BE2C (cell line): ENCODE measurements at regions not wholly inside any gene's neighbourhood (a gene's known extent, or its start where the extent isn't known, plus 50 kb on each side); places are given as distances from the start of the nearest gene placed in this dataset.
"Not testable (repeated sequence)": the region's sequence is repeated elsewhere in the genome, so short reads cannot be mapped to it uniquely, and the experiment has no call there.

Source experiments
- DNase-seq: peaks from one replicate; pipeline ENCODE4 v3.0.0-alpha.2; 2020
- H3K27me3 ChIP-seq: fragments of 250-450 bp; sonication (Bioruptor Pico); 2 replicates; pipeline ENCODE4 v1.5.1; 2020; ENCODE audit warnings: mild to moderate bottlenecking
- H3K36me3 ChIP-seq: fragments of 250-450 bp; sonication (Bioruptor Pico); 2 replicates; pipeline ENCODE4 v1.5.1; 2020; ENCODE audit warnings: mild to moderate bottlenecking
- H3K4me1 ChIP-seq: fragments of 250-450 bp; sonication (Bioruptor Pico); 2 replicates; pipeline ENCODE4 v1.5.1; 2020
- H3K4me3 ChIP-seq: 2 replicates; pipeline ENCODE4 v1.5.1; 2011; ENCODE audit warnings: low read depth, low read length
- H3K9me3 ChIP-seq: fragments of 250-450 bp; sonication (Bioruptor Pico); 2 replicates; pipeline ENCODE4 v1.5.1; 2020
- CTCF ChIP-seq: IDR thresholded peaks from 2 replicates; pipeline ENCODE4 v1.5.1; 2012; ENCODE audit warnings: mild to moderate bottlenecking, low read depth, low read length

DNA sequence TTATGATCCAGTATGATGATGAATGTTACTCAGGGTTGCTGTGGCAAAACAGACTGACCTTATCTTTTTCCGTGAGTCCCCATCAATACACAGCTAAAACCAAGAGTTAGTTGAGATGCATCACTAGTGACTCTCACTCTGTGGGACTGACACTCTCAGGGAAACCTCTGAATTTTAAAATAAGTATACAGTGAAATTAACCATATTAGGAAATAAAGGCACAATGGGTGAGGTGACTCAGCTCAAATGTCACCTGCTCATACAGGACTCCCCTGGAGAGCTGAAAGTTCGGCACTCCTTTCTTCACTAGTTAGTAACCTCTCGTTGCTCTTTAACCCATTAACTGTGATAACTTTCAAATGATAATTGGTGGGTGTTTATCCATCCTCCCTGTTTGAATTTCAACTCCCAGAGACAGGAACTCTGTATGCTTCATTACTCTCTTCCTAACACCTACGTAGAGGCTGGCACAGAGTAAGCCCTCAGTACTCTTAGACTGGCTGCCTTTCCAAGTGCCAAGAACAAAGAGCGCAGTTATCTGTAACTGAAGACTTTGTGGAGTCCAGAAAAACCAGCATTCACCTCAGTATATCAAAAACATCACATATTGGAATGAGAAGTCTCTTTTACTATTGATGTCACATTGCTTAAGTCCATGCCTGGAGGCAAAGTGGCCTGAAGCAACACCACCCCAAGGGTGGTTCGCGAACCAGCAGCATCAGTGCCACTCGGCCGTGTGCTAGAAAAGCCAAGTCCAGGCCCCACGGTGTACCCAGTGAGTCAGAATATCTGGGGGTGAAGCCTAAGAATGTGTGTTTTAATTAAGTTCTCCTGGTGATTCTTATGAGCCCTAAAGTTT, 91.1 kb downstream of the NIBAN1 start:
- no peaks in the 10 kb centered on the region; the same call in 1 of the 2 replicates for H3K27me3 ChIP-seq
- no peaks in the 10 kb centered on the region for H3K4me1 ChIP-seq
- no peak for DNase-seq
- H3K36me3 ChIP-seq, result no peaks in the 10 kb centered on the region
- H3K4me3 ChIP-seq, result no peak overlapping the region
- TF ChIP-seq CTCF, result no peak
- H3K9me3 ChIP-seq, result no peaks in the 10 kb centered on the region

- no peak overlapping the region for H3K4me3 ChIP-seq
- H3K4me1 ChIP-seq, result no peaks in the 10 kb centered on the region
- no peaks in the 10 kb centered on the region; the same call in 1 of the 2 replicates for H3K27me3 ChIP-seq
Measured at GRCh38 chr1:184881941-184882913, 92.1 kb downstream of the NIBAN1 start.

GRCh38 chr1:184879876-184880557, 94.3 kb downstream of the NIBAN1 start:
- H3K9me3 ChIP-seq, result no peaks in the 10 kb centered on the region
- no peak for DNase-seq
- H3K4me1 ChIP-seq, result no peaks in the 10 kb centered on the region
- no peak for TF ChIP-seq CTCF
- H3K36me3 ChIP-seq, result no peaks in the 10 kb centered on the region
- H3K27me3 ChIP-seq, result no peaks in the 10 kb centered on the region; the same call in 1 of the 2 replicates
- H3K4me3 ChIP-seq, result no peak overlapping the region

More at GRCh38 chr1:184881941-184882913, 92.1 kb downstream of the NIBAN1 start:
- no peak for DNase-seq
- Histone ChIP-seq H3K9me3 (no peaks in the 10 kb centered on the region), H3K36me3 (no peaks in the 10 kb centered on the region)
- TF ChIP-seq CTCF, result no peak

- no peak for DNase-seq
- TF ChIP-seq CTCF, result no peak
- Histone ChIP-seq H3K9me3 (no peaks in the 10 kb centered on the region), H3K27me3 (no peaks in the 10 kb centered on the region; the same call in 1 of the 2 replicates), H3K36me3 (no peaks in the 10 kb centered on the region), H3K4me1 (no peaks in the 10 kb centered on the region), H3K4me3 (no peak overlapping the region)
Measured at GRCh38 chr1:184878602-184879001, 95.7 kb downstream of the NIBAN1 start.

DNA sequence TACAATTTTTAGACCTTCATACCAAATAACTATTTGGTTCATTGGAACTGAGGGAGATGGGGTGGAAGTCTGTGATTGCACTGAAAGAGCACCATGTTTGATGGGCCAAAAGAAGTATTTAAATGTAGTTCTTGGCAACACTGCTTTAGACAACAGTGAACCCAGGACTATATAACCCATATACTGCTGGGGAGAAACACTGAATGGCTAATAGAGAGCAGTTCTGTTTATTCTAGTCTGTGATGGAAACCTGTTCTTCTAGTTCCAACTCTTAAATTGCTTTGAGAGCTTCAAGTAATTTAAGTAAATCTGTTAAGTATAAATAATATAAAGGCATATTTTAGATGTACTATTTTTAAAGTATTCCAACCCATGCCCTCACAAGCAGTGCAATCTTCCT, 96.3 kb downstream of the NIBAN1 start:
- no peaks in the 10 kb centered on the region for H3K9me3 ChIP-seq
- TF ChIP-seq CTCF, result no peak
- no peak for DNase-seq
- no peaks in the 10 kb centered on the region; the same call in 1 of the 2 replicates for H3K27me3 ChIP-seq
- no peaks in the 10 kb centered on the region for H3K4me1 ChIP-seq
- H3K36me3 ChIP-seq, result no peaks in the 10 kb centered on the region
- H3K4me3 ChIP-seq, result no peak overlapping the region

GRCh38 chr1:184876015-184876414, 98.3 kb downstream of the NIBAN1 start:
- DNase-seq, H3K4me1 ChIP-seq: not testable (repeated sequence)

More at GRCh38 chr1:184876015-184876414, 98.3 kb downstream of the NIBAN1 start:
- not testable (repeated sequence) for H3K36me3 ChIP-seq, H3K27me3 ChIP-seq, H3K9me3 ChIP-seq, H3K4me3 ChIP-seq
